Omental fat pad (tissue), 3 donors: ENCODE measurements at regions not wholly inside any gene's neighbourhood (a gene's known extent, or its start where the extent isn't known, plus 50 kb on each side); places are given as distances from the start of the nearest gene placed in this dataset.

Experiments used
- ATAC-seq: fragments of 150-250 bp; one replicate; pipeline ENCODE4 v1.9.1; 2016; ENCODE audit warnings: mild to moderate bottlenecking, moderate library complexity; ENCODE audit not compliant: low FRiP score
- DNase-seq: peaks from one replicate; pipeline ENCODE4 v3.0.0-alpha.2; 2019; ENCODE audit warnings: low spot score
- CTCF ChIP-seq, 3 donors: fragments of 450-650 bp; IDR thresholded peaks; one replicate each; pipeline ENCODE4 v1.5.1; 2016 to 2017; ENCODE audit warnings: antibody characterized with exemption in 3 of 3, mild to moderate bottlenecking in 3 of 3, moderate library complexity in 2 of 3

- DNase-seq (no peak), ATAC-seq (no peak)
- no peak for TF ChIP-seq CTCF (IDR thresholded peaks at IDR 0.05)
These were observed 120.3 kb upstream of the DSEL start for GRCh38 chr18:67636597-67637385.

- no peak for ATAC-seq
- no peak for DNase-seq
- TF ChIP-seq CTCF (IDR thresholded peaks at IDR 0.05), result no peak
These were observed 118.3 kb upstream of the DSEL start for GRCh38 chr18:67634631-67635338.

GRCh38 chr18:67633939-67634338, 117.4 kb upstream of the DSEL start:
- ATAC-seq, result no peak

GRCh38 chr18:67621906-67622305, 105.4 kb upstream of the DSEL start:
- ATAC-seq, result no peak
- DNase-seq, result no peak
- TF ChIP-seq CTCF (IDR thresholded peaks at IDR 0.05), result no peak

More at GRCh38 chr18:67633939-67634338, 117.4 kb upstream of the DSEL start:
- no peak for TF ChIP-seq CTCF (IDR thresholded peaks at IDR 0.05)
- DNase-seq, result no peak

- DNase-seq (no peak), ATAC-seq (no peak)
- no peak for TF ChIP-seq CTCF (IDR thresholded peaks at IDR 0.05)
These were observed 104.7 kb upstream of the DSEL start for GRCh38 chr18:67621049-67621713.

GRCh38 chr18:67618061-67618460, 101.5 kb upstream of the DSEL start:
- ATAC-seq, result no peak
- no peak for TF ChIP-seq CTCF (IDR thresholded peaks at IDR 0.05)
- no peak for DNase-seq
